Neural progenitor cell (in vitro differentiated cells): ENCODE measurements at regions not wholly inside any gene's neighbourhood (a gene's known extent, or its start where the extent isn't known, plus 50 kb on each side); places are given as distances from the start of the nearest gene placed in this dataset.

ENCODE experiments used
- DNase-seq: peaks from one replicate; pipeline ENCODE4 v3.0.0-alpha.2; 2016; ENCODE audit warnings: low spot score
- H2AFZ ChIP-seq: fragments of 200-600 bp; sonication (generic); replicated peaks from 2 replicates; pipeline ENCODE4 v1.6.1; 2016; ENCODE audit warnings: antibody characterized with exemption
- H3F3A ChIP-seq: fragments of 200-600 bp; sonication (generic); 2 replicates; pipeline ENCODE4 v1.6.1; 2016; ENCODE audit warnings: antibody characterized with exemption, low read depth
- H3K27ac ChIP-seq: fragments of 200-600 bp; sonication (generic); 2 replicates; pipeline ENCODE4 v1.5.1; 2016; ENCODE audit warnings: mild to moderate bottlenecking
- H3K27me3 ChIP-seq: fragments of 200-600 bp; sonication (generic); 2 replicates; pipeline ENCODE4 v1.6.1; 2016; ENCODE audit warnings: mild to moderate bottlenecking, moderate library complexity
- H3K36me3 ChIP-seq: fragments of 200-600 bp; sonication (generic); 2 replicates; pipeline ENCODE4 v1.5.1; 2016
- H3K4me1 ChIP-seq: fragments of 200-600 bp; sonication (generic); 2 replicates; pipeline ENCODE4 v1.6.1; 2016; ENCODE audit warnings: mixed run types
- H3K4me2 ChIP-seq: fragments of 200-600 bp; sonication (generic); 2 replicates; pipeline ENCODE4 v1.6.1; 2016
- H3K4me3 ChIP-seq: fragments of 200-600 bp; sonication (generic); 2 replicates; pipeline ENCODE4 v1.5.1; 2016
- H3K79me2 ChIP-seq: fragments of 200-600 bp; sonication (generic); 2 replicates; pipeline ENCODE4 v1.6.1; 2016; ENCODE audit warnings: low read depth
- H3K9ac ChIP-seq: fragments of 200-600 bp; sonication (generic); 2 replicates; pipeline ENCODE4 v1.6.1; 2016
- H3K9me3 ChIP-seq: fragments of 200-600 bp; sonication (generic); 2 replicates; pipeline ENCODE4 v1.5.1; 2016; ENCODE audit warnings: low read depth
- H4K20me1 ChIP-seq: fragments of 200-600 bp; sonication (generic); 2 replicates; pipeline ENCODE4 v1.6.1; 2016; ENCODE audit warnings: low read depth
- H3K27ac Mint-ChIP-seq: 3 replicates; pipeline ENCODE4 v1.8.0; 2021; ENCODE audit warnings: mixed read lengths
- H3K27me3 Mint-ChIP-seq: 2 replicates; pipeline ENCODE4 v1.8.0; 2022; ENCODE audit warnings: low read depth, mild to moderate bottlenecking, inconsistent platforms, moderate library complexity, mixed read lengths; ENCODE audit not compliant: insufficient read depth
- H3K36me3 Mint-ChIP-seq: 3 replicates; pipeline ENCODE4 v1.8.0; 2021; ENCODE audit warnings: mixed read lengths
- H3K4me1 Mint-ChIP-seq: 3 replicates; pipeline ENCODE4 v1.8.0; 2021; ENCODE audit warnings: mixed read lengths
- H3K4me3 Mint-ChIP-seq: 3 replicates; pipeline ENCODE4 v1.8.0; 2021; ENCODE audit warnings: mild to moderate bottlenecking, moderate library complexity, mixed read lengths
- H3K9me3 Mint-ChIP-seq: 3 replicates; pipeline ENCODE4 v1.8.0; 2020; ENCODE audit warnings: mixed read lengths
- CTCF ChIP-seq: fragments of 200-600 bp; sonication (generic); IDR thresholded peaks from 2 replicates; pipeline ENCODE4 v1.5.1; 2017; ENCODE audit warnings: antibody characterized with exemption, mild to moderate bottlenecking
- EZH2 ChIP-seq: fragments of 200-600 bp; sonication (generic); IDR thresholded peaks from 2 replicates; pipeline ENCODE4 v1.6.1; 2017; ENCODE audit warnings: antibody characterized with exemption, mild to moderate bottlenecking, moderate library complexity
- EZH2phosphoT487 ChIP-seq: fragments of 200-600 bp; sonication (generic); IDR thresholded peaks from 2 replicates; pipeline ENCODE4 v1.6.1; 2017; ENCODE audit warnings: antibody characterized with exemption

GRCh38 chr2:18830962-18831361, 241.6 kb upstream of the NT5C1B start:
- Histone ChIP-seq H3K27me3 (peaks cover 15% of the 10 kb centered on the region), H3K9me3 (no peaks in the 10 kb centered on the region), H3K79me2 (no peaks in the 10 kb centered on the region), H3K4me2 (no peak overlapping the region), H4K20me1 (no peaks in the 10 kb centered on the region), H3K4me1 (no peaks in the 10 kb centered on the region), H3K36me3 (no peaks in the 10 kb centered on the region), H3F3A (no peaks in the 10 kb centered on the region), H3K4me3 (no peak overlapping the region), H3K27ac (no peak overlapping the region), H2AFZ (no peak overlapping the region), H3K9ac (no peak overlapping the region)
- no peak overlapping the region for H3K4me3 Mint-ChIP-seq
- no peak for DNase-seq
- TF ChIP-seq CTCF (no peak), EZH2phosphoT487 (no peak), EZH2 (no peak)
- H3K36me3 Mint-ChIP-seq, result no peaks in the 10 kb centered on the region
- peaks cover 5% of the 10 kb centered on the region for H3K27me3 Mint-ChIP-seq
- H3K27ac Mint-ChIP-seq, result no peak overlapping the region
- no peaks in the 10 kb centered on the region for H3K9me3 Mint-ChIP-seq
- peaks cover 17% of the 10 kb centered on the region for H3K4me1 Mint-ChIP-seq

GRCh38 chr2:18829976-18830375, 240.6 kb upstream of the NT5C1B start:
- no peak for TF ChIP-seq EZH2
- TF ChIP-seq EZH2phosphoT487, result no peak
- no peak for TF ChIP-seq CTCF
- no peak overlapping the region for H3K4me3 ChIP-seq
- no peak overlapping the region for H2AFZ ChIP-seq
- no peak overlapping the region for H3K4me2 ChIP-seq
- Mint-ChIP-seq H3K4me3 (no peak overlapping the region), H3K4me1 (peaks cover 12% of the 10 kb centered on the region), H3K36me3 (no peaks in the 10 kb centered on the region), H3K9me3 (no peaks in the 10 kb centered on the region), H3K27ac (no peak overlapping the region), H3K27me3 (peaks cover 5% of the 10 kb centered on the region)
- H3K36me3 ChIP-seq, result no peaks in the 10 kb centered on the region
- H3K27me3 ChIP-seq, result peaks cover 5% of the 10 kb centered on the region
- no peaks in the 10 kb centered on the region for H3F3A ChIP-seq
- H3K27ac ChIP-seq, result no peak overlapping the region
- no peak for DNase-seq
- H3K79me2 ChIP-seq, result no peaks in the 10 kb centered on the region
- no peak overlapping the region for H3K9ac ChIP-seq
- no peaks in the 10 kb centered on the region for H3K9me3 ChIP-seq
- no peaks in the 10 kb centered on the region for H4K20me1 ChIP-seq
- no peaks in the 10 kb centered on the region for H3K4me1 ChIP-seq

- Histone ChIP-seq H3K27me3 (peaks cover under 1% of the 10 kb centered on the region), H3K79me2 (no peaks in the 10 kb centered on the region), H3K4me2 (no peak overlapping the region), H3K36me3 (no peaks in the 10 kb centered on the region), H3K4me1 (no peaks in the 10 kb centered on the region), H3K9ac (no peak overlapping the region), H3K4me3 (no peak overlapping the region), H4K20me1 (no peaks in the 10 kb centered on the region), H3F3A (no peaks in the 10 kb centered on the region), H2AFZ (no peak overlapping the region), H3K27ac (no peak overlapping the region), H3K9me3 (no peaks in the 10 kb centered on the region)
- Mint-ChIP-seq H3K9me3 (no peaks in the 10 kb centered on the region), H3K4me1 (peaks cover 12% of the 10 kb centered on the region), H3K27ac (no peak overlapping the region), H3K4me3 (no peak overlapping the region), H3K36me3 (no peaks in the 10 kb centered on the region), H3K27me3 (peaks cover 3% of the 10 kb centered on the region)
- TF ChIP-seq EZH2phosphoT487, result no peak
- no peak for TF ChIP-seq EZH2
- TF ChIP-seq CTCF, result no peak
- no peak for DNase-seq
Measured at GRCh38 chr2:18829251-18829902, 240.0 kb upstream of the NT5C1B start.
